Activated CD4-positive, CD25-positive, alpha-beta regulatory T cell treated with anti-CD3 and anti-CD28 coated beads, Interleukin-2, amount 50 U/mL, for 72 hours (primary cell): ENCODE measurements at regions not wholly inside any gene's neighbourhood (a gene's known extent, or its start where the extent isn't known, plus 50 kb on each side); places are given as distances from the start of the nearest gene placed in this dataset.

ENCODE experiments used
- DNase-seq: peaks from one replicate; pipeline ENCODE4 v3.0.0; 2021

DNA sequence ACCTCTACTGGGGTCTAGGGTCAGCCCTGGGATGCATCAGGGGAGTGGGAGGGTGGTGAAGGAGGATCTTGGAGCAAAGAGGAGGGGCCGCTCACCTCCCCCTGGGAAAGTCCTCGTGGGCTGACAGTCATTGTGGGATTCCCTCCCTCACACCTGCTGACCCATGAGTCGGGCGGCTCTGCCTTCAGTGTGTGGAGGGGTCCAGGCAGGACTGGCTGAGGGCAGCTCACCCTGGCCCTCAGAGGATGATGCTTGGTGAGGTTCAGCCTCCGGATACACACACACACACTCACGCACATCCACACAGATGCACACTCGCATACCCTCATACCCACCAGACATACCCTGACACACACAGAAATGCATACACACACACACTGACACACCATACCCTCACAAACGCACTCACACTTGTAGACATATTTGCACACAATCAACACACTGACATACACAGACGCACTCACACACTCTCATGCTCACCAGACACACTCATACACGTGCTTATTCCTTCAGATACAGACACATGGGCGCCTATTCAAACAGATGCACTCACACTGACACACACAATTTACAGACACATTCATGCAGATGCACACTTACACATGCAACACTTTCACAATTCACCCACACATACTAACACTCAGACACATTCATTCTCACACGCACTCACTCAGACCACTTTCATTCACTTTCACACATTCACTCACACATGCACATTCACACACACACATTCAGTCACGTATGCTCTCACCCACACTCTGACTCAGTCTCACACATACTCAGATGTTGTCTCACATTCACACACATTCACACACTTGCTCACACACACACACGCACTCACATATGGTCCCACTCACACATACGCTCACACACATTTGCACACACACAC is 105.1 kb upstream of the RPL38 start:
- no peak for DNase-seq

DNA sequence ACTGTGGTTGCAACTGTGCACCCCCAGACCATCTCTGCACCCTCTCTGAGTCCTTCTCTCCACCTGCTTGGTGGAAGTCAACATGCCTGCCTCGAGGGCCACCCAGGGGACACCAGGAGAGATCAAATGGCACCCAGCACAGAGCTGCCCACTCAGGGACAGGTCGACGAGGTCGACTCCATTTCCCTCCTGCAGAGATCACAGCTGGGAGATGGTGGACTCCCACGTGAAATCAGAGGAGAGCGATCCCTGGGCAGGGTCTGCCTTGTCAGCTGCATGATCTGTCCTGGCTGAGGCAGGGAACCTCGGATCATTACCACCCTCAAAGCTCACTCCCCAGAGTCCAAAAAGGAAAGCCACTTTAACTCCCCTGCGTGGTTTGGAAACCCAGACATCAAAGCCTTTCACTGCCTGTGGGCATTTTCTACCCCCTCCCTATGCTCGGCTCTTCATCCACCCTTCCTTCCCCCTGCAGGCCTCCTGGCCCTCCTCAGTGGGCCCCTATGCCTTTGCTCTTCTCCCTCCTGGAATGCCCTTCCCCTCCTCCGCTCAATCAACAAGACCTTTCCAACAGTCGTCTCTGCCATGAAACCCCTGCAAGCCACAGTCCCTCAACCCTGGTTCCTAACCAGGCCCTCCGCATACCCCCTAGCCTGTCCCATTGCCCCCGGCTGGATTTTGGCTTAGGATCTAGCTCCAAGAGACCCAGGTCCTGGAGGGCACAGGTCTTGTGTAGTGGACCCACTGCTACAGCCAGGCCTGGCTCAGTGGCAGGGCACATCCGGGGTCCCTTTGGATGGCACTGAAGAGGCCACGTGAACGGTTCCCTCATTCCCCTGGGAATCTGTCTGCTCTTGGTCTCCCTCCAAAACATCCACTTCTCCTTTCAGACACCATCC is 103.8 kb upstream of the RPL38 start:
- DNase-seq, result no peak

DNA sequence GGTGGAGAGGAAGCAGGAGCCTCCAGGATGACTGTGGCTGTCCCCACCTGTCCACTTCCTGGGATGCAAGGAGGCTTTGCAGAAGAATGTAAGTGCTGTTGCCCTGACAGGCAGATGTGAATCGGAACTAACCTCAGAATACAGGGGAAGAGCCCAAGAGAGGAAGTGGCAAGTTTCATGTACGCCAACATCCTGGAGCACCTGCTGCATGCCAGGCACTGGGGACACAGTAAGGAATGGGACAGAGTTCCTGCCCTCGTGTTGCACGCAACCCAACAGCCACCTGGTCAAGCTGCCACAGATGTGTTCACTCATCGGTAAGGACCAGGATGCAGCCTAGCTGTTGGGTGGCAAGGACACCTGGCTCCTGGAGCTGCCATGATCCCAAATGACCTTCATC is 98.6 kb upstream of the RPL38 start:
- DNase-seq, result no peak

DNA sequence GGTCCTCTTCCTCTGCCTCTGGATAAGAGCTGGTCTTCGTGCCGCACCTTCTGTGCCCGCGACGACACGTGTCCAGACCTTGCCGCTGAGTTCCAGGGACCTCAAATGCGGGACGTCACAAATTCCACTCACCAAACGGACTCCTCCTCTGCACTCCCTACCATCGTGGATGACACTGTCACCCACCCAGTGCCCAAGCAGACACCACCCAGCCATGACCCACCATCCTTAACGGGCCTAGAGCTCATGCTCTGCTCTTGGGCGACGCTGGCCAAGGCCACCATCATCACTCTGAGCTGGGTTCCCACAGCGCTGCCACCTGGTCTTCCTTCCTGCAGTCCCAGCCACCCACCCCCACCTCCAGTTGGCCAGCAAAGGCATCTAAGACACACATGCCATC is 96.4 kb upstream of the RPL38 start:
- DNase-seq, result no peak

DNA sequence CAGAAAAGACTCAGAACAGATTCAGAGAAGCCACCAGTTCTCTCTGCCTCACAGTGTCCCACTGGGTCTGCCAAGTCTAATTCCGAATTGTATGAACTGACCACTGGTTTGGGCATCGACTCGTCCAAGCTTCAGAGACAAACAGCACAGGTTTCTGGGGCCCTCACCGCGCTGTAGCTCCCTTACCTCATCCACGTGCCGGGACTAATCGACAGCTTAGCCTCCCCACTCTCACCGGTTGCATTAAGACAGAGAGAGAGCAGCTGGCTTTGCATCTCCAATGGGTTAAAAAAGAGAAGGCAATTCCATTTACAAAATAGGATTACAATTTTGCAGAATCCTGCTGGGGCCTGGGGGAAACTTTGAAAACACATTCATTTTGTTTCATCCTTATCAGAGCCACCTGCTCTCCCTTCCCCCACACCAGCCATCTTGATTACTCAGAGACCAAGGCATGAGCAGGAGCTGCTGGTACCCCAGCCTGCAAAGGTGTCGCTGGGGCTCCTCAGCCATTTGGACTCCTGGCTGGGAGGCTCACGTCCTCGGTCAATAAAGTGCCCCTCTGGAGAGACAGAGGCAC is 95.3 kb upstream of the RPL38 start:
- DNase-seq, result no peak

DNA sequence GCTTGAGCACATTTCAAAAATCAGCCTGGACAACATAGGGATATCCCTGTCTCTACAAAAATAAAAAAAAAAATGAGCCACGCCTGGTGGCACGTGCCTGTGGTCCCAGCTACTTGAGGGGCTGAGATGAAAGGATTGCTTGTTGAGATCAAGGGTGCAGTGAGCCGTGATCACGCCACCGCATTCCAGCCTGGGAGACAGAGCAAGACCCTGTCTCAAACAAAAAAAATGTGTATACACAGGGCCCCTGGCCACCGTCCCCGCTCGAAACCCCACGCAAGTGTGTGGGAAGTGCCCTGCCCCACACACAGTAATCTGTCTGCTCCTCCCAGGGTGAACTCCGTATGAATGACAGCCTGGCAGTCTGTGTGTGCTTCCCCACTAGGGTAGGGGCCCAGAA is 93.0 kb upstream of the RPL38 start:
- no peak for DNase-seq

DNA sequence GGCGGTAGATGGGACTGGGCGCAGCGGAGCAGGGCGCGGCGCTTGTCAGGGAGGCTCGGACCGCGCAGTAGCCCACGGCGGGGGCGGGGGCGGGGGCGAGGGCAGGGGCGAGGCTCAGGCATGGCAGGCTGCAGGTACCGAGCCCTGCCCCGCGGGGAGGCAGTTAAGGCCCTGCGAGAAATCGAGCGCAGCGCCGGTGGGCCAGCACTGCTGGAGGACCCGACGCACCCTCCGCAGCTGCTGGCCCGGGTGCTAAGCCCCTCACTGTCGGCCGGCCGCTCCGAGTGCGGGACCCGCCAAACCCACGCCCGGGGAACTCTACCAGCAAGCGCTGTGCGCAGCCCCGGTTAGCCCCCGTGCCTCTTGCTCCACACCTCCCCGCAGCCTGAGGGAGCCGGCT is 90.2 kb upstream of the RPL38 start:
- DNase-seq, result no peak

DNA sequence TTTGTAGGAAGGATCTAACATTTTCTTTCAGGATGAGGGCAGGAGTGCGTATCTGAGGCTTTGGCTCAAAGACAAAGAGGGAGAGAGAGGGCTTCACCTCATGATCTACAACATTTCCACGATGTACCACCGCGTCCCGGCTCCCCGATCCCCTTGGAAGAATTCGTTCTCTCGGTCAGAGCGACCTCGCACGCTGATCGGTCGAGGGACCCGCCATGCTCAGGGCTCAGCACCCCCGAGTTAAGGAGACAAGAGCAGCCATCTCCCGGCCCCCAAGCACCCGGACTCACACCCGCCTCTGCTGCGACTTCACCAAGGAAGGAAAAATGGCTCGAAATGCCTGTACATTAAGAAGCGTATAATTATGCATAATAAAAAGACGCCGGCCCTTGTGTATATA is 89.5 kb upstream of the RPL38 start:
- no peak for DNase-seq

DNA sequence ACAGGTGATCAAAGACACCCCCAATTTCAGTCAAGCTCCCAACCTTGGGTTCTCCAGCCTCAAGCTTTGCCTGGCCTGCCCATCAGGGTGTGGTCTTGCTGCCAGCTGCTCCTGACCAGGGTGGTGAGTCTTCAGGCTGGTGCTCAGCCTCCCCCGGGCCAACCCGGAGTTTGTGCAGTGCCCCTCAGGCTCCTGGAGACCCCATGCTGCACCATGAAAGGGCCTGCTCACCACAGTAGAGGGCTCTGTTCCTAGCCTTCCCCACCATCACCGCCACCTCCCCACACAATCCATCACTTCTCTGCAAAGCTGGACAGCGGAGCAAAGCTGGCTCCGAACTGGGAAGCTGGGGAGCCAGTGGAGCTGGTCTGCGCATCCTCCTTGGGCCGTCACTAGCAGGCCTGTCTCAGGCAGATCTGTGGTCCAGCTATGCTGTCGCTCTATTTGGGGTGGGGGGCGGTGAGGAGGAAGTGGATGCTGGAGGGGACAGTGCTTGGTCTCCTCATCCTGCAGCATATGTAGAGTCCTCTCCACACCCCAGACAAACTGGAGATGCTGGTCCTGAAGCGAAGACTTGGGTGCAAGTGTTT is 88.5 kb upstream of the RPL38 start:
- DNase-seq, result no peak

DNA sequence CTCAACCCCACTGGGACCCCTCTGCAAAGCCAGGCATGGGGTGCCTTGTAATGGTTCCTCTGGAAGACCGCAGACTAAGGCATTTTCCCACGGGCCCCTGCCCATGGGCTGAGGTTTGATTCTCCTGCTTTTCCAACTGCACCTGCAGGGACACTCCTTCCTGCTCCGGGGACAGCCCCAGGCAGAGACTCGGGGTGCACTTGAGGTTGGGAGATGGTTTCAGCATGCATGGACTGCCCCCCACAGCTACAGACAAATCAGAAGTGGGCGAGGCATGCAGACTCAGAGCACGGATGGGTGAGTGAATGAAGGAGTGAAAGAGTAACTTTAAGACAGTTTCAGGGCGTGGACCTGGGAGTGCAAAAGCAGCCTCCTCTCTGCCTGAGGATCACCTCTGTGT is 87.9 kb upstream of the RPL38 start:
- no peak for DNase-seq

DNA sequence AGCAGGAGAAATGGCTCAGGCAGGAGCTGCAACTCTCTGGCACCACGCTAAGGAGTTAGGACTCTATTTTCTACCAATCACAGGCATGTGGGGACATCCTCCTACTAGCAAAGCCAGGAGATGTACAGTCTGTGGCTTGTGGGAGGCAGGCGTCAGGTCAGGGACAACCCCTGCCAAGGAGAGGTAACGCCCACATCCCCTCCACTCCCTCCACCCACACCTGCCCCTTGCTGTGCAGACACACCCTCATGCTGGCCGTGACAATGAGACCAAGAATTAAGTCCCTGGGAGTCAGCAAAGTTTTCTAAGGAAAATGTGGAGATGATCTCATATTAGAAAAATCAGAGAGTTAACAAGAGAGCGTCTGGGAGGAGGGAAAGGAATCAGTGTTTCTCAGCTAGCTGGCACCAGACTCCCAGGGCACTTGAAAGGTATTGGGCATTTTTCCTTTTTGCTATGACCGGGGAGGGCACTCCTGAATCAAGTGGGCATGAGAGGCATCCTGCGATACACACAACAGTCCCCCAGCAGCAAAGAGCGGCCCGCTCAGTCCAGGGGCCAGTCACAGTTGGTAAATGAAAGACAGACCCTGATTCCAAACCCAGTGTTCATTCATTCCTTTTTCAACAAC is 87.3 kb upstream of the RPL38 start:
- DNase-seq, result no peak

DNA sequence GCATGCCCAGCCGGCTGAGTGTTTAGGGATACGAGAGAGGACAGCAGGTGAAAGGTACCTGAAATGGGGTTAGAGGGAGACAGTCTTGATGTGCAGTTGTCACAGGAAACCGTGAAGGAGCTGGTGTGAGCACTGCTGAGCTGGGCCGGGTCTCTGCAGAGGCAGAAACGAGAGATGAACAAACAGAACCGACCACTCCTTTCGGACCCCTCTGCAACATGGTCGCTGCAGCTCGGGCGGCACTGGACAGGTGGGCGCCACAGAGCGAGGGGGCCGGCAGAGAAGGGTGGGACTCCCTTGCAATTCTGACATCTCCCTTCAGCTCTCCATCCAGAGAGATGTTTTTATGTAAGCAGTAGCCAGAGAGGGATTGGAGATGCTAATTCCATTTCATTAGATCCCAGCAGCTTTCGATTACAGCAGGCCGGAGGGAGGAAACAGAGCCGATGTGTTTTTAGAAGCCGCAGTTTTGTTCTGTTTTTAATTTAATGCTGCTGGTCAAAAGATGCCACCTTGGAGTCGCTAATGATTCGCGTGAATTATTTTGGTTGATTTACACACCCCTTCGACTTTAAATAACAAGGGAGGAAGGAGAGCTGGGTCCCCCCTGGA is 86.3 kb upstream of the RPL38 start:
- no peak for DNase-seq

DNA sequence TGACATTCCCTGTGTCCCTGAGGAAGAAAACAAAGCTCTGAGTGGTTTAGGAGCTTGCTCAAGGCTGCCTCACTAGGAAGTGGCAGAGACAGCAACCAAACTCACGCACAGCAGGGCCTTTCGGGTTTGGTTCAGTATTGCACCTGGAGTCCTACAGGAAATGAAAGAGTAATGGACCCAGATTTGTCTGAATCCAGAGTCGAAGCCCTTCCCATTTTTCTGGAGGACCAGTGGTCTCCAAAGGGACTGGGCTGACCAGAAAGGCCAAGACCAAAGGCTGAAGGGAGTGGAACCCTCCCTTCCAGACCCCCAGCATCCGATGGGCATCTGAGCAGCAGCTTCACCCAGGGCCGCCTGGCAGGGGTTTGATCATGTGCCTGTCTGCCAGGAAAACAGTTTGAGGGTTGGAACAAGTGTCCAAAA is 85.5 kb upstream of the RPL38 start:
- no peak for DNase-seq

DNA sequence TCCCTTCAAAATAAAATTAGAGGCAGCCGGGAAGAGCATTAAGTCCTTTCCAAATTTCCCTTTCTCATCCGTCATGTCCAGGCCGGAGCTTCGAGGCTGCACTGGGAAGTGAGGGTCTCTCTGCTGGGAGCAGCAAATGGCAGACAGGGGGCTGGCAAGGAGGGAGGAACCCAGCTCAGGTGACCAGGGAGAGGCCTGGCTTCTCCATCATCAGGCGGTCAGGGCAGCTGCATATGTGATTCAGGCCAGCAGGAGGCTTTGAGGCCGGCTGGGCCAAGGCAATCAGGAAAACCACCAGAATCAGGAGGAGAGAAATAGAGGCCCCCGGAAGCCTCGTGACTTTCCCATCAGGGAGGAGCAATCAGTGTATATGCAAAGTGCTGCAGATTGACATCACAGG is 85.0 kb upstream of the RPL38 start:
- no peak for DNase-seq

DNA sequence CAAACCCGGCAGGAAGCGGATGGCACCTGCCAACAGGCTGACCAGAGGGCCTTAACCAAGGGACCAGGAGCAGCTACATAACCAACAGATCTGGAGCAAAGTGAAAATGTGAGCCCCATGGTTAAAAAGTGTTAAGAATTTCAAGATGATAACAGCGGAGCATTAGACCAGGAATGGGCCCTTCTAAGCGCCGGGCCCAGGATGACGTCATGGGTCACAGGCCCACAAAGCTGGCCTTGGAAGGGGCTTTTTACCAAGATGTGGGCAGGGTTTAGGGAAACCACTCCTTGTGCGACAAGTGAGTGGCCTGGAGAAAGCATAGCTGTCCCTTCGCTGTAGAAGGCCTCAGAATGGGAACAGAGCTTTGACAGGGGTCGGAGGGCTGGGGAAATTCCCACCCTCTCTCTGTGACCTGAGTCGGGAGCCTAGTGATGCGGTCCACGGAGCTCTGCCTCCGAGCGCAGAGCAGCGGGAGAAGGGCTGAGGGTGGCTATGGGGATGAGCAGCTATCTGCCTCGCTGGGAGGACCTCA is 84.4 kb upstream of the RPL38 start:
- DNase-seq, result no peak

DNA sequence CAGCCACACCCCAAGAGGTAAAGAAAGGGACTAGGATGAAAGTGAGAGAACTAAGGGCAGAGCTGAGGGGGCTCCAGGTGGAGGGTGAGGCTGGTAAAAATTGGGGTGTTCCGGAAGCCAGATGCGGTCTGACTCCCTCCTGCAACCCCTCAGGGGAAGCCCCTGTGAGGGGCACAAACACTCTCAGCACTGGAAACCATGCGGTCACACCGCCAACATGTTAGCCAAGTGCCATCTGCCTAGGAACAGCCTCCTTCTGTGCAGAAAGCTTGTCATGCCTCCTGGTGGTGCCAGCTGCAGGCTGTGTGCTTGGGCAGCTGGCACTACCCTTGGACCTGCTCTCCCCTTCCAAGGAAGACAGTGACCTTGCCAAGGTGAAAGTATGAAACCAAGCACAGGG is 83.5 kb upstream of the RPL38 start:
- no peak for DNase-seq

DNA sequence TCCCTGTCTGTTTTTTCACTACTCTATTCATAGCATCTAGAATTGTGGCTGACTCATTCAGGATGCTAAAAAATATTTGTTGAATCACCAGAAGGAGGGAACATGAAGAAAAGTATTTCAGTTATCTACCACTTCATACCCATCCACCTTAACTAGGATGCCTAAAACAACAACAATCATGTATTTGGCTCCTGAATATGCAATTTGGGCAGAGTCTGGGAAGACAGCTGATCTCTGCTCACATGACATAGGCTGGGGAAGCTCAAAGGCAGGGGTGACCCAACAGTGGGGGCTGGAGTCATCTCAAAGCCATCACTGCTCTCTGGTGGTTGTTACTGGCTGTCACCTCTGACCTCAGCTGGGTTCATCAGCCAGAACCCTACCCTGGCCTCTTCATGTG is 80.1 kb upstream of the RPL38 start:
- no peak for DNase-seq

DNA sequence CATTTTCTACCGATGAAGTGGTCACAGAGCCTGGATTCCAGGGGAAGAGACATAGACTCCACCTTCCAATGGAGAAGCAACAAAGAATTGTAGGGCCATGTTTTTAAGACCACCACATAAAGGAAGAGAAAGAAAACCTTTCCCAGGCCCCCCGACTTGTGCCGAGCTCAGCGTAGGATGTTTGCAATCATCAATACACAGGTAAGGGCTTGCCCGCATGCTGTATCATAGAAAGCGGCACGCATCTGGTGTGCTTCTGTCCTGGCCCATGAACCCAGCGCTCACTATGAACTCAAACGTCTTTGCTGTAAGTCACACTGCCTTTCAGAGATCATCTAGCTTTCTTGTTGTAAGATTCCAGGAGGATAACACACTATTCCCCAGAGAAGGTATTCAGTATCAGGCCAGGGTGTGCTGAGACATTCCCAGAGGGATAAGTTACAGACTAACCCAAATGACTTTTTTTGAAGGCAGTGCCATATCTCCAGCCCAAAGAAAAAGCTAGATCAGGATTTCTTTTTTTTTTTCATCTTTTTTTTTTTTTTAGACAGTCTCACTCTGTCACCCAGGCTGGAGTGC is 79.5 kb upstream of the RPL38 start:
- DNase-seq, result no peak

DNA sequence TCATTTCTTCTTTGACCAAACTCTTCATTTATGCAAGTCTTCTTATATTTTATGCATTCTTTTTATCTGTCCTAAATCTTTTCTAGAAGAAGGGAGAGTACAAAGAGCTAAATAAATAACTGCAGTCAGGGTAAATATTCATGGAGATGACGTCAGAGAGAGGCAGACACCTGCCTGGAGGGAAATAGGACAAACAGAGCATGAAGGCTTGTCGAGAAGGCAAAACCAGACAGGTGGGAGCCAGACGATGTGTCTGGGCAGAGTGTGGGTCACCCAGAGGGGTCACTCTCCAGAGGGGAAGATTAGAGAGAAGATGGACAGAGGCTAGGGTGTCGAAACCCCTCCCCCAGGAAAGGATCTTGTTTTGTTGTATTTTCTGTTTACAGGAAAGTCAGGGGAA is 78.3 kb upstream of the RPL38 start:
- DNase-seq, result no peak

DNA sequence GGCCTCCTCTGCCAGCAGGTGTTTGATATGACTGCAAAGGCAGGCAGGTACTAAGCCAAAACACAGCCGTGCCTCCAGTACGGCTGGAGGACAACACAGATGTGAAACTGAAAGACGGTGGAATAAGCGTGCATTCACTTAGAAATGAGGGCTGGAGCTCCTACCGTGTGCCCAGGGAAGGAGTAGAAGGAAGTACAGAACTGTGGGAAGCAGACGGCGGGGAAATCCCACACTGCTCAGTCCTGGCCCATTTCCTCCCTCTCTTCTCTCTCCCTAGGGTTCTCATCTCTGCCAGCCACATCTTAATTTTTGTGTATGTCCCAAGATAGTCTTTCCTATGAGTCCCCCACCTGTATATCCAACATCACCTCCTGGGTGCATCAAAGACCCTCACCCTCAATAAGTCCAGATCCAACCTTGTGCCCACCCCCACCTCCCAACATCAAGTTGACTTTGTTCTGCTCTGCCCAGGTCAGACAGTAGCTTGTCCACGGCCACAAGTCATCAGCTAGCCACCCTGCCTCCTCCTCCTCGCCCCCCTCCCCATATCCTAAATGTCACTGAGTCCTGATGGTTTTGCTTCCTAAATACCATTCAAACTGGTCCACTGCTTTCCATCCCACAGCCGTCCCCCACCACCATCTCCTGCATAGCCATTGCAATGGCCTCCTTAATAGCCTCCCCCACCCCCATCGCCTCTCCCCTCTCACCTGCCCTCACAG is 77.1 kb upstream of the RPL38 start:
- DNase-seq, result no peak

DNA sequence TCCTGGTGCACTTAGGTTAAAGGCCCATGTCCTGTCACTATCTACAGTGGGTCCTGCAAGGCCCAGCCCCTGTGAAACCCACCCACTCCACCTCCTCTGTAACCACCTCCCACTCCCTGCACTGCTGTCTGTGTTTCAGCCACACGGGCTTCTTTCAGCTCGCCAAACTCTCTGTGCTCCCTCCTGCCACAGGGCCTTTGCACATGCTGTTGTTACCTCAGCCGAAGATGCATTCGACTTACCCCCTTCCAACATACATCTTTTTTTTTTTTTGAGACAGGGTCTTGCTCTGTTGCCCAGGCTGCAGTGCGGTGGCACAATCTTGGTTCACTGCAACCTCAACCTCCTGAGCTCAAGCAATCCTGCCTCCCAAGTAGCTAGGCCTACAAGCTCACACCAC is 76.5 kb upstream of the RPL38 start:
- no peak for DNase-seq
